ENCODE measurements at regions not wholly inside any gene's neighbourhood (a gene's known extent, or its start where the extent isn't known, plus 50 kb on each side); places are given as distances from the start of the nearest gene placed in this dataset.

DNA sequence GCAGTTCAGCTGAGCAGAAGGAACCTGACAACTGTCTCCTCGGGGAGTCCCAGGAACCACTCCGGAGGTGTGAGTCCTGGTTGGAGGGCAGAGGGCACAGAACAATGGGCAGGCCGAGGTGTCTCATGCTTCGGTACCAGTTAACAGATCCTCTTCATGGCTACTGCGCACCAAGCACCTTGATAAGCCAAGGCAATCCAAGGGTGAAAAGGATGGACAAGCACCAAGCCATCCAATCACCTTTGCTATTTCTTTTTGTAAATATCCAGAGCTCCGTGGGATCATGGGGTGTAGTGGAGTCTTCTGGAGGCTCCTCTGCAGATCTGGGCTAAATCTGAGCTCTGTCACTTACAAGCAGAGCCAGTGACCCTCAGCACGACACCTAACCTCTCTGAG is 233.5 kb downstream of the WDR11 start:
- 97 to 100% methylated on average over 4 to 6 of the region's 7 CpGs for WGBS, 2 experiments (ENCODE audit: insufficient coverage in 2 of 2)
- Histone ChIP-seq H3K9me3 (ENCODE audit: control insufficient read depth, low read length) (no peaks in the 10 kb centered on the region), H3K4me3 (ENCODE audit: extremely low read depth, insufficient read depth, low read length, poor library complexity, severe bottlenecking) (no peak overlapping the region)

DNA sequence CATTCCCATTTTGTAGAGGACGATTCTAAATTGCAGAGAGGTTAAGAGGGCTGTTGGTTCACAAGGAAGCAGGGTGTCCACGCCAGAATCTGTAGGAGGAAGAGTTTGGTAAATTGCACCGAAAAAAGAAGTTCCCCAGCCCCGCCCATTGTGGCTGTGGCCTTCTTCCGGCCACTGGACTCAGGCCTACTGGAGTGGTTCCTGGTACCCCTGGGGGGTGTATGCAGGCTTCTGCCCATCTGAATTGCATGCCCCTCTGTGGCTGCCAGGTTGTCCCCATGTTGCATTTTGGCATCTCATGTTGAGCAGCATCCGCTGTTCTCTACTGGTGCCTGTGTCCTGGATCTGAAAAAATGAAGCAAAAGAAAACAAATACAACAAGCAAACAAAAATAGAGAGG is 234.2 kb downstream of the WDR11 start:
- Histone ChIP-seq H3K9me3 (ENCODE audit: control insufficient read depth, low read length) (no peaks in the 10 kb centered on the region), H3K27ac (ENCODE audit: low read depth, low read length, severe bottlenecking) (no peak overlapping the region), H3K36me3 (ENCODE audit: control insufficient read depth, insufficient read depth, low read length) (no peaks in the 10 kb centered on the region), H3K4me3 (ENCODE audit: extremely low read depth, insufficient read depth, low read length, poor library complexity, severe bottlenecking) (no peak overlapping the region), H3K4me1 (ENCODE audit: control insufficient read depth, insufficient read depth, low read length, poor library complexity, severe bottlenecking) (peaks cover 4% of the 10 kb centered on the region)
- WGBS, 2 experiments (ENCODE audit: insufficient coverage in 2 of 2): 90 to 92% methylated on average over 6 of the region's 6 CpGs

More for the DNA sequence above, 233.5 kb downstream of the WDR11 start:
- H3K4me1 ChIP-seq (ENCODE audit: control insufficient read depth, insufficient read depth, low read length, poor library complexity, severe bottlenecking): peaks cover 6% of the 10 kb centered on the region
- H3K36me3 ChIP-seq (ENCODE audit: control insufficient read depth, insufficient read depth, low read length): no peaks in the 10 kb centered on the region
- no peak overlapping the region for H3K27ac ChIP-seq (ENCODE audit: low read depth, low read length, severe bottlenecking)

DNA sequence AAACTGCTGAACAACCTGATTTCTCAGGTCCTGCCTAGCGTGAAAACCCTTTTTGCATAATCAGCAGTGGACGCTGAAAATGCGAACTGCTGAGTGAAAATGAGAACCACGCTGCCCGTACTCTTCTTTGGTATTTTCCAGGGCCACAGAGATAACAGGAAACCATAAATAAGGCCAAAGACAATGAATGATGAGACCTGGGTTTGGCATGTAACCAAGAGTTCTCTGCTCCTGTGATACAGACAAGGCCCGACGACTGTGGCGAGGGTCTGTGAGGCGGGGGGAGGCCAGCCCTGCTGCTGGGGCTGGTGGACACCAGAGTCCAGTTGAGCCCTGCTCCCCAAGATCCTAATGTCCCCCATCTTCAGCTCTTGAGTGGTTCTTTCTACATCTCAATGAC is 236.0 kb downstream of the WDR11 start:
- Histone ChIP-seq H3K36me3 (ENCODE audit: control insufficient read depth, insufficient read depth, low read length) (no peaks in the 10 kb centered on the region), H3K4me1 (ENCODE audit: control insufficient read depth, insufficient read depth, low read length, poor library complexity, severe bottlenecking) (peaks cover 8% of the 10 kb centered on the region), H3K9me3 (ENCODE audit: control insufficient read depth, low read length) (no peaks in the 10 kb centered on the region), H3K27ac (ENCODE audit: low read depth, low read length, severe bottlenecking) (no peak overlapping the region), H3K4me3 (ENCODE audit: extremely low read depth, insufficient read depth, low read length, poor library complexity, severe bottlenecking) (no peak overlapping the region)
- 88 to 94% methylated on average over 9 of the region's 9 CpGs for WGBS, 2 experiments (ENCODE audit: insufficient coverage in 2 of 2)

DNA sequence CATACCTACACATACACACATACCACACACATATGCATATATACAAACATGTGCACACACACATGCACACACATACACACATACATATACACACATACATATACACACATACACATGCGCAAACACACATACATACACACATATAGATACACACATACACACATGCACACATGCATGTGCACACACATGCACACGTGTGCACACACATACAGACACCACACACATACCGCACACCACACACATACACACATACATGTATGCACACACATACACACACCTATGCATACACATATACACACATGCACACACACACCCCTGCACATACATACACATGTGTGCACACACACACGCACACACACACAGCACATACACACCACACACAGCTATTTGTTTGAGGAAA is 236.5 kb downstream of the WDR11 start:
- 88 to 93% methylated on average over 1 to 3 of the region's 4 CpGs for WGBS, 2 experiments (ENCODE audit: insufficient coverage in 2 of 2)
- Histone ChIP-seq H3K4me3 (ENCODE audit: extremely low read depth, insufficient read depth, low read length, poor library complexity, severe bottlenecking) (no peak overlapping the region), H3K9me3 (ENCODE audit: control insufficient read depth, low read length) (no peaks in the 10 kb centered on the region), H3K27ac (ENCODE audit: low read depth, low read length, severe bottlenecking) (no peak overlapping the region), H3K4me1 (ENCODE audit: control insufficient read depth, insufficient read depth, low read length, poor library complexity, severe bottlenecking) (peaks cover 14% of the 10 kb centered on the region), H3K36me3 (ENCODE audit: control insufficient read depth, insufficient read depth, low read length) (no peaks in the 10 kb centered on the region)

DNA sequence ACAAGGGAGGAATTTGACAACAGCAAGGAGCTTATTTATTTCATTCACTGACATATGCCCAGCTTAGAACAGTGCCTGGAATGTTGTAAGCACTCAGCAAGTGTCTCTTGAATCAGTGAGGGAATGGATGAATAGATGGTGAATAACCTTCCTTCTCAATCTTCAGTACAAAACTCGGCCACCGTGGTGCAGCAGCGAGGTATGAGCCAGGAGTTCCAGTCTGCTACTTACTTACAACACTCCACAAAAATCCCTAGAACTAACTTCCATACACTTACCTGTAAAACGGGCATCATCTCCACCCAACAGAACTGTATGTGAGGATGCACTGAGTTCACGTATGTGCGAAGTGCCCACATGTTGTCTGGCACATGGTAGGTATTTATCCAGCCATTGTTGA is 237.4 kb downstream of the WDR11 start:
- WGBS, 2 experiments (ENCODE audit: insufficient coverage in 2 of 2): 53 to 60% methylated on average over 2 to 3 of the region's 6 CpGs
- Histone ChIP-seq H3K27ac (ENCODE audit: low read depth, low read length, severe bottlenecking) (no peak overlapping the region), H3K4me1 (ENCODE audit: control insufficient read depth, insufficient read depth, low read length, poor library complexity, severe bottlenecking) (peaks cover 18% of the 10 kb centered on the region), H3K36me3 (ENCODE audit: control insufficient read depth, insufficient read depth, low read length) (no peaks in the 10 kb centered on the region), H3K4me3 (ENCODE audit: extremely low read depth, insufficient read depth, low read length, poor library complexity, severe bottlenecking) (no peak overlapping the region), H3K9me3 (ENCODE audit: control insufficient read depth, low read length) (no peaks in the 10 kb centered on the region)

DNA sequence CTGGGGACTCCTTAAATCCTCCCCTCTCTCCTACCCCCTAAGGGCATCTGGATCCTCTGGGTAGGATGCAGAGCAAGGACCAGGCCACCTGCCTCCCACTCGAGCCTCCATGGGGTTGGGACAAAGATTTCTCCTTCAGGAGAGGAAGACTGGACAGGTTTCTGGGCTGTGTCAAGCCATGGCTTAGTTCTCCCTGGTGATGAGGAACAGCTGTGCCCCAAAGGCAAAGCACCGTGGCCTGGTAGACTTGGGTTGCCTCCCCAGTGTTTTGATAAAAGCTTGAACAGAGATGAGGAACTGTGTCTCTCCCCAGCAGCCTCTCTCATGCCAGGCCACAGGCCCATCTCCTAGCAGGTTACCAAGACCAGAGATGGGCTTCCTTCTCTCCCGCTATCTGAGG is 238.3 kb downstream of the WDR11 start:
- H3K36me3 ChIP-seq (ENCODE audit: control insufficient read depth, insufficient read depth, low read length): no peaks in the 10 kb centered on the region
- no peaks in the 10 kb centered on the region for H3K9me3 ChIP-seq (ENCODE audit: control insufficient read depth, low read length)
- H3K4me1 ChIP-seq (ENCODE audit: control insufficient read depth, insufficient read depth, low read length, poor library complexity, severe bottlenecking): peaks cover 18% of the 10 kb centered on the region
- 57 to 96% methylated on average over 1 to 3 of the region's 3 CpGs for WGBS, 2 experiments (ENCODE audit: insufficient coverage in 2 of 2)
- no peak overlapping the region for H3K4me3 ChIP-seq (ENCODE audit: extremely low read depth, insufficient read depth, low read length, poor library complexity, severe bottlenecking)
- H3K27ac ChIP-seq (ENCODE audit: low read depth, low read length, severe bottlenecking): no peak overlapping the region

DNA sequence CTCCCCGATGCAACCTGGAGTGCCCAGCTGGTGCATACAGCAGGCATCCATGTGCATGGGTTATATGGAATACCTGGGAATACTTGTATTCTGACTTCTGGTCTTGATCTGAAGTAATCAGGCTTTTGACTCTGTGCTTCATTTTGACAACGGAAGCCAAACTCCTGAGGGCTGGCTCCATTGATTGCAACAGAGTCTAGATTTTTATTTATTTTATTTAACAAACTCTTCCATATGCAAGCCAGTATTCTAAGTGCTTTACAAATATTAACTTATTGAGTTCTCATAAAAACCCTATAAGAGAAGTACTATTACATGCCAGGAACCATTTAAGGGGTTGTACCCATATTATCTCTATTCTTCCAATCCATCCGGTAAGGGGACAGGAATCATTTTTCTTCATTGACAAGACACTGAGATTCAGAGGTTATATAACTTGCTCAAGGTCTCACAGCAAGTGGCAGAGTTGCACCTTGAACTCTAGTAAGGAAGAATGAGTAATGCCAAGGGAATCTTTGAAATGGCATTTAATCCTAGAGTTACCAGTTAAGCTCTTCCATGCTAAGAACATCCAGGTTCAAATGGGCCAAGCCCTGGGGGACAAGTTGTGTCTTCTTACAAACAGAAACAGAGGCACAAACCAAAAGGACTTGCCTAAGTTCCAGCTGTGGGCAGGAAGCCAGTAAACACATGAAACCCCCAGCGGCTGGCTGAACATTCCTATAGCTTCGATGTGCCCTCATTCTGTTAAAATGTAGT is 241.0 kb downstream of the WDR11 start:
- Histone ChIP-seq H3K4me1 (ENCODE audit: control insufficient read depth, insufficient read depth, low read length, poor library complexity, severe bottlenecking) (peaks cover 24% of the 10 kb centered on the region), H3K9me3 (ENCODE audit: control insufficient read depth, low read length) (no peaks in the 10 kb centered on the region), H3K27ac (ENCODE audit: low read depth, low read length, severe bottlenecking) (no peak overlapping the region), H3K4me3 (ENCODE audit: extremely low read depth, insufficient read depth, low read length, poor library complexity, severe bottlenecking) (no peak overlapping the region), H3K36me3 (ENCODE audit: control insufficient read depth, insufficient read depth, low read length) (no peaks in the 10 kb centered on the region)
- 86 to 100% methylated on average over 2 to 3 of the region's 5 CpGs for WGBS, 2 experiments (ENCODE audit: insufficient coverage in 2 of 2)

DNA sequence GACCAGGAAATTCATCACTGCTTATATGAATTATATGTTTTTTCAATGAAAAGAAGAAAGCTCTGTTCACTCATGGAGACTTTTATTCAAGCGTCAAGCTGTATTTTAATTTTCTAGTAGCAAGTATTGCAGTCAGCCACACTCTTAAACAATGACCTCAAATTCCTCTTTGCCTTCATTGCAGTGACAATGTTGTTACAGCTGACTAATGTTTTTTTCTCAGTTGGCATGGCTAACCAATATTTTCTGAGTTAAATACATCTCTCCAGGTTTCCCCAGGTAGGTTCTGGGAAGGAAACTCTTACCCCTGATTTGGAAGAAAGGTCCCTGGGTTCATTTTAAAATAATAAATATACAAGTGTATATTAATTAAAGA is 241.5 kb downstream of the WDR11 start:
- Histone ChIP-seq H3K36me3 (ENCODE audit: control insufficient read depth, insufficient read depth, low read length) (no peaks in the 10 kb centered on the region), H3K27ac (ENCODE audit: low read depth, low read length, severe bottlenecking) (no peak overlapping the region), H3K4me3 (ENCODE audit: extremely low read depth, insufficient read depth, low read length, poor library complexity, severe bottlenecking) (no peak overlapping the region), H3K4me1 (ENCODE audit: control insufficient read depth, insufficient read depth, low read length, poor library complexity, severe bottlenecking) (peaks cover 28% of the 10 kb centered on the region), H3K9me3 (ENCODE audit: control insufficient read depth, low read length) (no peaks in the 10 kb centered on the region)
- WGBS, 2 experiments (ENCODE audit: insufficient coverage in 2 of 2): no CpG with 5 or more reads among the region's 1 CpG

DNA sequence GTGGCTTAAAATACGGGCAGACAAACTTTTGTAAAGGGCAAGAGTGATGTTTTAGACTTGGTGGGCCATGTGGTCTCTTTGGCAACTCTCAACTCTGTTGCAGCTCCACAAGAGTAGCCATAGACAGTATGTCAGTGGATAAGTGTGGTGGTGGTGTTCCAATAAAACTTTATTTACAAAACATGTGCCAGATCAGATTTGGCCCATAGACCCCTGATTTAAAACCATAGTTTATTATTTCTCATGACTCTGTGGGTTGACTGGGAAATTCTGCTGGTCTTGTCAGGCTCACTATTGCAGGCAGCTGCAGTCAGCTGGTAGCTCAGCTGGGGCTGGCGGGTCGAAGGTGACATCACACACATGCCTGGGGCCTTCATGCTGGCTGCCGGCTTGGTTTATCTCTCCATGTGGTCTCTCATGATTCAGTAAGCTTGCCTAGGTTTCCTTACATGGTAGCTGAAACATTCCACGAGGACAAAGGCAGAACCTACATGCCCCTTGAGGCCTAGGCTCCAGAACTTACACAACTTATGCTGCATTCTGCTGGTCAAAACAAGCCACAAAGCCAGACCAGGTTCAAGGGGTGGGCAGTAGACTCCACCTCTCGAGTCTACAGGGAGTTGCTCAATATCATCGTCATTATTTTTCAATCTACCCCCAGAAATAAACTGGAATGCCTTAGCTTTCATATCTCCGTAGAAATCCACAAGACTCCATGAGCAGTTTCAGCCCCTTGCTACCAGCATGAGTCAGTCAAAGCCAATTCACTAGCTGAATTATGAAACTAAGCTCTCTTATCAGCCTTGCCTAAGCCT is 245.7 kb downstream of the WDR11 start:
- 71% methylated on average over 7 to 8 of the region's 8 CpGs for WGBS, 2 experiments (ENCODE audit: insufficient coverage in 2 of 2)
- peak overlapping the region; percentile 95 for H3K27ac ChIP-seq (ENCODE audit: low read depth, low read length, severe bottlenecking)

DNA sequence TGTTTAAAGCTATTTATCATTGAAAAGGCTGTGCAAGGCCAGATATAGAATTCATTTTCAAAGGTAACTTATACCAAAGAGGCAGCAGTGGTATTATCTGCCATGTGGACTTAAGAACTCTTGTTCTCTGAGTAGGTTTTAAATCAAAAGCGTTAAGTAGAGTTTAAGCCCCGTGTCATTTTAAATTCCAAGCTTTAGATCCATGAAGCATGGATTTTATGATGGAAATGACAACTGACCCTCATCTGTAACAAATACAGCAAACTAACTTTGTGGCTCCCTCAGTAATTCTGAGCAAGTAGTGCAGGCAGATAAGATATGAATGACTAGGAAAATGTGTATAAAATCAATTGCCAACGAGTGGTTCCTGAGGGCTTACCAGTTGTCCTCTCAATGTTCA is 247.0 kb downstream of the WDR11 start:
- Histone ChIP-seq H3K9me3 (ENCODE audit: control insufficient read depth, low read length) (no peaks in the 10 kb centered on the region), H3K4me3 (ENCODE audit: extremely low read depth, insufficient read depth, low read length, poor library complexity, severe bottlenecking) (no peak overlapping the region), H3K4me1 (ENCODE audit: control insufficient read depth, insufficient read depth, low read length, poor library complexity, severe bottlenecking) (peaks cover 37% of the 10 kb centered on the region), H3K27ac (ENCODE audit: low read depth, low read length, severe bottlenecking) (peak overlapping the region; percentile 91), H3K36me3 (ENCODE audit: control insufficient read depth, insufficient read depth, low read length) (no peaks in the 10 kb centered on the region)
- 67 to 100% methylated on average over 1 to 3 of the region's 3 CpGs for WGBS, 2 experiments (ENCODE audit: insufficient coverage in 2 of 2)

More for the DNA sequence above, 245.7 kb downstream of the WDR11 start:
- H3K9me3 ChIP-seq (ENCODE audit: control insufficient read depth, low read length): no peaks in the 10 kb centered on the region
- no peak overlapping the region for H3K4me3 ChIP-seq (ENCODE audit: extremely low read depth, insufficient read depth, low read length, poor library complexity, severe bottlenecking)
- peaks cover 50% of the 10 kb centered on the region for H3K4me1 ChIP-seq (ENCODE audit: control insufficient read depth, insufficient read depth, low read length, poor library complexity, severe bottlenecking)
- H3K36me3 ChIP-seq (ENCODE audit: control insufficient read depth, insufficient read depth, low read length): no peaks in the 10 kb centered on the region

DNA sequence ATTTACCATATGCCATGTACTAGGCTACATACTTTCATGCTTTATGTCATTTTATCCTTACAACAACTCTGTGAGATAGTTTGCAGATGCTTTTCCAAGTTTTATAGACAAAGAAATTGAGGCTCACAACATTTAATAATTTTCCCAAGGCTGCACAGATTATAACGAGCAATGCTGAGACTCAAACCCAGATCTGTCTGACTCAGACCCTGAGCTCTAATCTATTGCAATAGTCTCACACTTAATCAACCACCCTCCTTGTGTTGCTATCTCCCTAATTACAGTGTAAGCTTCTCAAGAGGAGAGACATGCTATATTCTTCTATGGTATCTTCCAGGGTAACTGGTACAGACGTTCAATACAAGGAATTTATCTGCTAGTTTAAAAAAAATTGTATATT is 247.6 kb downstream of the WDR11 start:
- 78 to 86% methylated on average over 1 of the region's 2 CpGs for WGBS, 2 experiments (ENCODE audit: insufficient coverage in 2 of 2)
- Histone ChIP-seq H3K27ac (ENCODE audit: low read depth, low read length, severe bottlenecking) (peak overlapping the region; percentile 91), H3K36me3 (ENCODE audit: control insufficient read depth, insufficient read depth, low read length) (no peaks in the 10 kb centered on the region), H3K4me3 (ENCODE audit: extremely low read depth, insufficient read depth, low read length, poor library complexity, severe bottlenecking) (no peak overlapping the region), H3K4me1 (ENCODE audit: control insufficient read depth, insufficient read depth, low read length, poor library complexity, severe bottlenecking) (peaks cover 37% of the 10 kb centered on the region), H3K9me3 (ENCODE audit: control insufficient read depth, low read length) (no peaks in the 10 kb centered on the region)
